ENCODE measurements at regions not wholly inside any gene's neighbourhood (a gene's known extent, or its start where the extent isn't known, plus 50 kb on each side); places are given as distances from the start of the nearest gene placed in this dataset.

DNA sequence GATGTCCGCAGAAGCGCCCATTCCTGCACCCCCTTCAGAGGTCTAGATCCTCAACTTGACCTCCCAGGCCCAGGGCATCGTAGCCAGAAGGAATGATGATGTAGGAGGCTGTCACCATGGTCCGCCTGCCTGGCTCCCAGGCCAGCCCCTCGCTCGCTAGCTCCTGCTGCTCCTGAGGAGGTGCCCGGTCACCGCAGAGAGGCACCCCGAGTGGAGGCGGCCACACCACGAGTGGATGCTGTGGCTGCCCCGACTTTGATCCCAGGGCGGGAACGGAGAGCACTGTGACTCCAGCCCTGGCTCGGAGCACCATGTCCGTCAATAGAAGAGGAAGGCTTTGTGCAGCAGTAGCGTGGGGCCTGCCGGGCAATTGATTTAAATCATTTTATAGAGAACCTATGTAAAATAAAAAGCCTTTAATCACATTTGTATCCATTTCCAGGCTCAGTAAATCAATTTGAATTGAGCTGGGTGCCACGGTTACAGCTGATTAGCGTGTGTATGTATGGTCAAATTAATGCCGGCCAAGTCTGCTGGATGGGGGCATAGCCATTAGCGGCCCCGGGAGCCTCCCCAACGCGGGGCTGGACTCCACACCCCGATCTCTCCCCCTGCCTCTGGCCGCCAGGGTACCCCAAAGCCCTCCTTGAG, 122.6 kb upstream of the GSE1 start:
- no peak for DNase-seq
- WGBS, 4 donors = 86 to 98% (median 91%) methylated on average over 14 to 27 of the region's 27 CpGs
- Histone ChIP-seq H3K27me3 (no peaks in the 10 kb centered on the region), H3K27ac (peak overlapping the region in 1 of 5 donors; percentile 73), H3K36me3 (replicated peaks in 1 of 2) (no peaks in the 10 kb centered on the region), H3K4me3 (no peak overlapping the region), H3K4me1 (replicated peaks in 1 of 2) (peaks cover 18 to 22% of the 10 kb centered on the region in 2 donors), H3K9me3 (replicated peaks in 1 of 3) (no peaks in the 10 kb centered on the region)
- TF ChIP-seq, protein P1, sequence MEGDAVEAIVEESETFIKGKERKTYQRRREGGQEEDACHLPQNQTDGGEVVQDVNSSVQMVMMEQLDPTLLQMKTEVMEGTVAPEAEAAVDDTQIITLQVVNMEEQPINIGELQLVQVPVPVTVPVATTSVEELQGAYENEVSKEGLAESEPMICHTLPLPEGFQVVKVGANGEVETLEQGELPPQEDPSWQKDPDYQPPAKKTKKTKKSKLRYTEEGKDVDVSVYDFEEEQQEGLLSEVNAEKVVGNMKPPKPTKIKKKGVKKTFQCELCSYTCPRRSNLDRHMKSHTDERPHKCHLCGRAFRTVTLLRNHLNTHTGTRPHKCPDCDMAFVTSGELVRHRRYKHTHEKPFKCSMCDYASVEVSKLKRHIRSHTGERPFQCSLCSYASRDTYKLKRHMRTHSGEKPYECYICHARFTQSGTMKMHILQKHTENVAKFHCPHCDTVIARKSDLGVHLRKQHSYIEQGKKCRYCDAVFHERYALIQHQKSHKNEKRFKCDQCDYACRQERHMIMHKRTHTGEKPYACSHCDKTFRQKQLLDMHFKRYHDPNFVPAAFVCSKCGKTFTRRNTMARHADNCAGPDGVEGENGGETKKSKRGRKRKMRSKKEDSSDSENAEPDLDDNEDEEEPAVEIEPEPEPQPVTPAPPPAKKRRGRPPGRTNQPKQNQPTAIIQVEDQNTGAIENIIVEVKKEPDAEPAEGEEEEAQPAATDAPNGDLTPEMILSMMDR (IDR thresholded peaks at IDR 0.05) = no peak
- TF ChIP-seq POLR2A (IDR thresholded peaks at IDR 0.05) = no peak
- intact Hi-C loops (cut with DNase I) = no loop called here

DNA sequence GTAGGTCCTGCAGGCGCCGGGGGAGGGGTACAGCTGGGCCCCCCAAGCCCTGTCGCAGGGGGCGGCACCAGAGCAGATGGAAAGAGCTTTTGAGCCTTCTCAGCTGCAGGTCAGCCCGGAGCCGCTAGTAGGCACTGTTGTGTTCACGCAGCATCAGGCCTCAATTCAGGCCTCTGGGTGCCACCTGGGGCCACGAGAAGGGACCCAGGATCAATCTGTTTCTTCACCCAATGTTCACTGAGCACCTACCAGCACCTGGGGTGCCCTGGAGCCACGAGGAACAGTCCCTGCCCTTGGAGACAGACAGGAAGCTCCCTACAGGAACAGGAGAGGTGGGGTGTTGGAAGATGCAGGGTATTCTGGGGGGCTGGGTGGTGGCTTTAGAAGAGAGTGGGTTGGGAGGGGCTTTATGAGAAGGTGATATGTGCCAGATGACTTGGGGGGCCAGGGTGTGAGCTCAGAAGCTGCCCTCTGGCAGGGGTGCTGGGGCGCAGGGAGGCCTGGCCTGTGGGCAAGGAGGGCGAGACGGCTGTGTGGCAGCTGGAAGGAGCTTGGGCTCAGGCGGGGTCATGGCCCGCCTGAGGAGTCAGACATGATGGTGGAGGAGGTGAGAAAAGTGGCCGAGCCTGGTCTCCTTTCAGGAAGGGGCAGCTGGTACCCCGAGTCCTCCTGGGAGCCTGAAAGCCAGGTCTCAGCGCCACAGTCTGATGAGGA, 121.9 kb upstream of the GSE1 start:
- no peak overlapping the region for H3K4me3 ChIP-seq
- H3K27me3 ChIP-seq = no peaks in the 10 kb centered on the region
- no peak for DNase-seq
- no peaks in the 10 kb centered on the region for H3K36me3 ChIP-seq (replicated peaks in 1 of 2)
- TF ChIP-seq POLR2A (IDR thresholded peaks at IDR 0.05) = no peak
- TF ChIP-seq, protein P1 (IDR thresholded peaks at IDR 0.05) = peak in 4 of 6 experiments; percentile 18 to 43 (median 30)
- H3K9me3 ChIP-seq (replicated peaks in 1 of 3) = no peaks in the 10 kb centered on the region
- H3K4me1 ChIP-seq (replicated peaks in 1 of 2) = peaks cover 18 to 22% of the 10 kb centered on the region in 2 donors
- WGBS, 4 donors = 68 to 84% (median 75%) methylated on average over 10 to 17 of the region's 17 CpGs
- intact Hi-C loops (cut with DNase I) = no loop called here
- H3K27ac ChIP-seq = peak overlapping the region in 4 of 5 donors; percentile 19 to 84 (median 60)

DNA sequence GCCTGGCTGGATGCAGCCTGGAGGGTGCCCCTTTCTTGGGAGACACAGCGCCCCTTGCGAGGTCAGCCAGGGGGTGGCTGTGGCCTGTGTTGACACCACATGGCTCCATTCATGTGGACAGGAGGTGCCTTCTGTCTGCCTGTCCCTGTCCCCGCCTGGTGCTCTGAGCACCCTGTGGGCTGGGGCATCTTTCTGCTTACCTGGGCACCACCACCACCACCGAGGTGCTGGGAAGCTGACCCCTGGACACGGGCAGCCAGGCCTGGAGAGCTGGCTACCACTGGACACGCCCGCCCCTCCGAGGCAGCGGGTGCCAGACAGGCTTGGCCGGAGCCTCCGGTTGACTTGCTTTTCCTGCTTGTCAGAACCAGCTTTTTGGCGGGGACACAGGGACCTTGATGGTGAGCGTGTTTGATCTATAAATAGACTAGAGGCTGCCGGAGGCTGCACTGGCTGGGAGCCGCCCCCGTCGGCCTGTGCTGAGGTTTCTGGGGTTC, 121.3 kb upstream of the GSE1 start:
- DNase-seq = peak; percentile 86 to 97 (median 95)
- intact Hi-C loops (cut with DNase I) = no loop called here
- no peak for TF ChIP-seq POLR2A (IDR thresholded peaks at IDR 0.05)
- TF ChIP-seq, protein P1 (IDR thresholded peaks at IDR 0.05) = no peak
- Histone ChIP-seq H3K4me1 (replicated peaks in 1 of 2) (peaks cover 18 to 22% of the 10 kb centered on the region in 2 donors), H3K27ac (peak overlapping the region in 4 of 5 donors; percentile 19 to 84 (median 60)), H3K9me3 (replicated peaks in 1 of 3) (no peaks in the 10 kb centered on the region), H3K4me3 (no peak overlapping the region), H3K36me3 (replicated peaks in 1 of 2) (no peaks in the 10 kb centered on the region), H3K27me3 (no peaks in the 10 kb centered on the region)
- 12 to 30% (median 23%) methylated on average over 4 to 17 of the region's 17 CpGs for WGBS, 4 donors

DNA sequence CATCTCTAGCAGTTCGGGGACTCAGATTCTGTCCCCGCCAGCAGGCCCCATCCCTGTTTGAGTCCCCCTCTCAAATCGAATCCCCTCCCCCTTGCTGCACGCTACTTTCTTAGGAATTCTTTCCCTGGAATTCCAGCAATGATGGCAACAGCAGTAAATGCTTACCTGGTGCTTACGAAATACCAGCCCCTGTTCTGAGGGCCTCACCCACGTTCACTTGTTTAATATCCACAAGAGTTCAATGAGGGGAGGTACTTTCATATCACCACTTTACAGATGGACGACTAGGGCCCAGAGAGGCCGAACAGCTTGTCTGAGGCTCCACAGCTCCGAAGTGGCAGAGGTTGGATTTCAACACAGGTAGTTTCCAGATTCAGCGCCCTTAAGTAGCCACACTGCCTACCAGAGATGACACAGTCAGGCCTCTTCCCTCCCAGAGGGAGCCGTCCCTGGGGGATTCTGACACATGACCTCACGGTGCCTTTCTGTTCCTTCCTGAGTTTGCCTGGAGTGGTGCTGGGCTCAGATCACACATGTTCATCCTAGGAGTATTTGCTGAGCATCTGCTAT, 120.7 kb upstream of the GSE1 start:
- Histone ChIP-seq H3K36me3 (replicated peaks in 1 of 2) (no peaks in the 10 kb centered on the region), H3K27me3 (no peaks in the 10 kb centered on the region), H3K4me3 (no peak overlapping the region), H3K4me1 (replicated peaks in 1 of 2) (peaks cover 18 to 22% of the 10 kb centered on the region in 2 donors), H3K27ac (peak overlapping the region in 3 of 5 donors; percentile 18 to 84 (median 73)), H3K9me3 (replicated peaks in 1 of 3) (no peaks in the 10 kb centered on the region)
- DNase-seq = peak in 1 of 7 donors; percentile 28
- intact Hi-C loops (cut with DNase I) = no loop called here
- 43 to 52% (median 48%) methylated on average over 11 to 12 of the region's 12 CpGs for WGBS, 4 donors
- TF ChIP-seq, protein P1 (IDR thresholded peaks at IDR 0.05) = no peak
- TF ChIP-seq POLR2A (IDR thresholded peaks at IDR 0.05) = no peak
